AG04450 (cell line): ENCODE measurements at regions not wholly inside any gene's neighbourhood (a gene's known extent, or its start where the extent isn't known, plus 50 kb on each side); places are given as distances from the start of the nearest gene placed in this dataset.

Experiments used
- CTCF ChIA-PET: fragments of 300-600, 350-600 bp; formaldehyde crosslinking; extraction: SDS; loops from one replicate; lab custom pipeline; 2022; ENCODE audit warnings: antibody characterized with exemption, inconsistent platforms; lab: Charles Lee
- POLR2A ChIA-PET: fragments of 350-600 bp; formaldehyde crosslinking; extraction: SDS; loops from one replicate; lab custom pipeline; 2021; ENCODE audit warnings: antibody characterized with exemption, inconsistent platforms; lab: Yijun Ruan, JAX
- DNase-seq: peaks from one replicate; pipeline ENCODE4 v3.0.0-alpha.2; 2011; ENCODE audit warnings: low read depth, low spot score
- H3K27ac ChIP-seq: one replicate; pipeline ENCODE4 v1.5.1; 2012; ENCODE audit warnings: low read depth, low read length, control low read depth
- H3K27me3 ChIP-seq: one replicate; pipeline ENCODE4 v1.6.0; 2012; ENCODE audit warnings: low read length; ENCODE audit not compliant: control insufficient read depth, insufficient read depth
- H3K4me3 ChIP-seq: 2 replicates; pipeline ENCODE4 v1.5.1; 2011; ENCODE audit warnings: mild to moderate bottlenecking, low read depth, low read length, control low read depth
- H3K9me3 ChIP-seq: 2 replicates; pipeline ENCODE4 v1.5.1; 2012; ENCODE audit warnings: low read length; ENCODE audit not compliant: control insufficient read depth, insufficient read depth
- TF ChIP-seq, protein P1 (sequence below): IDR thresholded peaks from 2 replicates; pipeline ENCODE4 v1.5.1; 2011; ENCODE audit warnings: low read depth, low read length, control low read depth, inconsistent platforms

GRCh38 chrX:3257471-3257870 is 89.0 kb downstream of the MXRA5 start:
- H3K27ac ChIP-seq, result no peak overlapping the region
- POLR2A ChIA-PET, result no interaction called here
- DNase-seq, result no peak
- H3K9me3 ChIP-seq, result no peaks in the 10 kb centered on the region
- TF ChIP-seq, protein P1, sequence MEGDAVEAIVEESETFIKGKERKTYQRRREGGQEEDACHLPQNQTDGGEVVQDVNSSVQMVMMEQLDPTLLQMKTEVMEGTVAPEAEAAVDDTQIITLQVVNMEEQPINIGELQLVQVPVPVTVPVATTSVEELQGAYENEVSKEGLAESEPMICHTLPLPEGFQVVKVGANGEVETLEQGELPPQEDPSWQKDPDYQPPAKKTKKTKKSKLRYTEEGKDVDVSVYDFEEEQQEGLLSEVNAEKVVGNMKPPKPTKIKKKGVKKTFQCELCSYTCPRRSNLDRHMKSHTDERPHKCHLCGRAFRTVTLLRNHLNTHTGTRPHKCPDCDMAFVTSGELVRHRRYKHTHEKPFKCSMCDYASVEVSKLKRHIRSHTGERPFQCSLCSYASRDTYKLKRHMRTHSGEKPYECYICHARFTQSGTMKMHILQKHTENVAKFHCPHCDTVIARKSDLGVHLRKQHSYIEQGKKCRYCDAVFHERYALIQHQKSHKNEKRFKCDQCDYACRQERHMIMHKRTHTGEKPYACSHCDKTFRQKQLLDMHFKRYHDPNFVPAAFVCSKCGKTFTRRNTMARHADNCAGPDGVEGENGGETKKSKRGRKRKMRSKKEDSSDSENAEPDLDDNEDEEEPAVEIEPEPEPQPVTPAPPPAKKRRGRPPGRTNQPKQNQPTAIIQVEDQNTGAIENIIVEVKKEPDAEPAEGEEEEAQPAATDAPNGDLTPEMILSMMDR, result no peak
- H3K27me3 ChIP-seq, result no peaks in the 10 kb centered on the region
- no peak overlapping the region for H3K4me3 ChIP-seq
- CTCF ChIA-PET, result no interaction called here

GRCh38 chrX:3256868-3257267 is 89.6 kb downstream of the MXRA5 start:
- no peaks in the 10 kb centered on the region for H3K27me3 ChIP-seq
- ChIA-PET CTCF (no interaction called here), POLR2A (no interaction called here)
- H3K27ac ChIP-seq, result no peak overlapping the region
- no peaks in the 10 kb centered on the region for H3K9me3 ChIP-seq
- TF ChIP-seq, protein P1, result no peak
- no peak overlapping the region for H3K4me3 ChIP-seq
- DNase-seq, result no peak

GRCh38 chrX:3252744-3253143 is 93.7 kb downstream of the MXRA5 start:
- ChIA-PET POLR2A (no interaction called here), CTCF (no interaction called here)
- Histone ChIP-seq H3K27me3 (no peaks in the 10 kb centered on the region), H3K4me3 (no peak overlapping the region), H3K9me3 (no peaks in the 10 kb centered on the region), H3K27ac (no peak overlapping the region)
- TF ChIP-seq, protein P1, result no peak
- DNase-seq, result no peak

- ChIA-PET CTCF (no interaction called here), POLR2A (no interaction called here)
- no peak for DNase-seq
These were observed 95.5 kb downstream of the MXRA5 start for GRCh38 chrX:3250966-3251365.

GRCh38 chrX:3244955-3245354 is 101.5 kb downstream of the MXRA5 start:
- no peak for DNase-seq
- no peaks in the 10 kb centered on the region for H3K27me3 ChIP-seq
- peak overlapping the region; percentile 93 for H3K27ac ChIP-seq
- no peaks in the 10 kb centered on the region for H3K9me3 ChIP-seq
- no peak overlapping the region for H3K4me3 ChIP-seq
- TF ChIP-seq, protein P1, result no peak
- POLR2A ChIA-PET, result interaction anchor here (1.0 kb wide), 1 partner anchor 60 kb away, joined by 3 read pairs; no protein-coding TSS in a partner anchor
- CTCF ChIA-PET, result no interaction called here

More at GRCh38 chrX:3250966-3251365, 95.5 kb downstream of the MXRA5 start:
- TF ChIP-seq, protein P1, result no peak
- Histone ChIP-seq H3K27me3 (no peaks in the 10 kb centered on the region), H3K27ac (no peak overlapping the region), H3K4me3 (no peak overlapping the region), H3K9me3 (no peaks in the 10 kb centered on the region)
